ENCODE measurements at regions not wholly inside any gene's neighbourhood (a gene's known extent, or its start where the extent isn't known, plus 50 kb on each side); places are given as distances from the start of the nearest gene placed in this dataset.

- no peak for TF ChIP-seq CHD4 (IDR thresholded peaks at IDR 0.05; ENCODE audit: borderline replicate concordance, low read length)
- peak; percentile 61; the same call in 1 of the 2 replicates for TF ChIP-seq ZNF670 (CRISPR knock-in tag; IDR thresholded peaks at IDR 0.05; ENCODE audit: borderline replicate concordance)
- 0 out of 2 replicates have a peak, but pooled peaks have one; percentile 3 for TF ChIP-seq KDM6A (CRISPR knock-in tag; IDR thresholded peaks at IDR 0.05; ENCODE audit: low read depth)
- TF ChIP-seq, protein P1, sequence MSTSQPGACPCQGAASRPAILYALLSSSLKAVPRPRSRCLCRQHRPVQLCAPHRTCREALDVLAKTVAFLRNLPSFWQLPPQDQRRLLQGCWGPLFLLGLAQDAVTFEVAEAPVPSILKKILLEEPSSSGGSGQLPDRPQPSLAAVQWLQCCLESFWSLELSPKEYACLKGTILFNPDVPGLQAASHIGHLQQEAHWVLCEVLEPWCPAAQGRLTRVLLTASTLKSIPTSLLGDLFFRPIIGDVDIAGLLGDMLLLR (CRISPR knock-in tag; IDR thresholded peaks at IDR 0.05) = no peak
- no peak for TF ChIP-seq KLF15 (CRISPR knock-in tag; IDR thresholded peaks at IDR 0.05; ENCODE audit: borderline replicate concordance)
- TF ChIP-seq HOXD1 (CRISPR knock-in tag; IDR thresholded peaks at IDR 0.05) = peak; percentile 96
- TF ChIP-seq RAD51 (IDR thresholded peaks at IDR 0.05; ENCODE audit: borderline replicate concordance) = no peak
- no peak for TF ChIP-seq ZNF543 (CRISPR knock-in tag; IDR thresholded peaks at IDR 0.05)
- TF ChIP-seq MLLT10 (CRISPR knock-in tag; IDR thresholded peaks at IDR 0.05) = no peak
- TF ChIP-seq DMTF1 (CRISPR knock-in tag; IDR thresholded peaks at IDR 0.05) = no peak
- TF ChIP-seq PATZ1 (CRISPR knock-in tag; IDR thresholded peaks at IDR 0.05) = peak; percentile 43
- TF ChIP-seq NFRKB (IDR thresholded peaks at IDR 0.05) = no peak
- 0 out of 2 replicates have a peak, but pooled peaks have one; percentile 66 for TF ChIP-seq ZNF746 (CRISPR knock-in tag; IDR thresholded peaks at IDR 0.05)
- TF ChIP-seq UBTF (CRISPR knock-in tag; IDR thresholded peaks at IDR 0.05) = peak; percentile 94
- no peak for TF ChIP-seq BRCA1 (CRISPR knock-in tag; IDR thresholded peaks at IDR 0.05)
- TF ChIP-seq, protein P2, sequence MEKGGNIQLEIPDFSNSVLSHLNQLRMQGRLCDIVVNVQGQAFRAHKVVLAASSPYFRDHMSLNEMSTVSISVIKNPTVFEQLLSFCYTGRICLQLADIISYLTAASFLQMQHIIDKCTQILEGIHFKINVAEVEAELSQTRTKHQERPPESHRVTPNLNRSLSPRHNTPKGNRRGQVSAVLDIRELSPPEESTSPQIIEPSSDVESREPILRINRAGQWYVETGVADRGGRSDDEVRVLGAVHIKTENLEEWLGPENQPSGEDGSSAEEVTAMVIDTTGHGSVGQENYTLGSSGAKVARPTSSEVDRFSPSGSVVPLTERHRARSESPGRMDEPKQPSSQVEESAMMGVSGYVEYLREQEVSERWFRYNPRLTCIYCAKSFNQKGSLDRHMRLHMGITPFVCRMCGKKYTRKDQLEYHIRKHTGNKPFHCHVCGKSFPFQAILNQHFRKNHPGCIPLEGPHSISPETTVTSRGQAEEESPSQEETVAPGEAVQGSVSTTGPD (CRISPR knock-in tag; IDR thresholded peaks at IDR 0.05) = no peak
- TF ChIP-seq PBX2 (CRISPR knock-in tag; IDR thresholded peaks at IDR 0.05) = no peak; the same call in 1 of the 2 replicates
- TF ChIP-seq PHB2 (IDR thresholded peaks at IDR 0.05; ENCODE audit: partially characterized antibody) = no peak
- peak; percentile 85 for TF ChIP-seq XRCC5 (optimal IDR thresholded peaks at IDR 0.05; ENCODE audit: low read length)
Observed at GRCh38 chr2:226030788-226031646, 631.5 kb downstream of the NYAP2 start (continued).
